ENCODE measurements at regions not wholly inside any gene's neighbourhood (a gene's known extent, or its start where the extent isn't known, plus 50 kb on each side); places are given as distances from the start of the nearest gene placed in this dataset.

GRCh38 chr18:78054801-78055200 lies 805.2 kb downstream of the GALR1 start:
- no peak for TF ChIP-seq POLR2A (IDR thresholded peaks at IDR 0.05)
- TF ChIP-seq, protein P1, sequence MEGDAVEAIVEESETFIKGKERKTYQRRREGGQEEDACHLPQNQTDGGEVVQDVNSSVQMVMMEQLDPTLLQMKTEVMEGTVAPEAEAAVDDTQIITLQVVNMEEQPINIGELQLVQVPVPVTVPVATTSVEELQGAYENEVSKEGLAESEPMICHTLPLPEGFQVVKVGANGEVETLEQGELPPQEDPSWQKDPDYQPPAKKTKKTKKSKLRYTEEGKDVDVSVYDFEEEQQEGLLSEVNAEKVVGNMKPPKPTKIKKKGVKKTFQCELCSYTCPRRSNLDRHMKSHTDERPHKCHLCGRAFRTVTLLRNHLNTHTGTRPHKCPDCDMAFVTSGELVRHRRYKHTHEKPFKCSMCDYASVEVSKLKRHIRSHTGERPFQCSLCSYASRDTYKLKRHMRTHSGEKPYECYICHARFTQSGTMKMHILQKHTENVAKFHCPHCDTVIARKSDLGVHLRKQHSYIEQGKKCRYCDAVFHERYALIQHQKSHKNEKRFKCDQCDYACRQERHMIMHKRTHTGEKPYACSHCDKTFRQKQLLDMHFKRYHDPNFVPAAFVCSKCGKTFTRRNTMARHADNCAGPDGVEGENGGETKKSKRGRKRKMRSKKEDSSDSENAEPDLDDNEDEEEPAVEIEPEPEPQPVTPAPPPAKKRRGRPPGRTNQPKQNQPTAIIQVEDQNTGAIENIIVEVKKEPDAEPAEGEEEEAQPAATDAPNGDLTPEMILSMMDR (IDR thresholded peaks at IDR 0.05 in 8 of 11, conservative IDR thresholded peaks at IDR 0.05 in 3 of 11) = no peak

All from spleen (tissue), 7 donors.